ENCODE measurements at regions not wholly inside any gene's neighbourhood (a gene's known extent, or its start where the extent isn't known, plus 50 kb on each side); places are given as distances from the start of the nearest gene placed in this dataset.

DNA sequence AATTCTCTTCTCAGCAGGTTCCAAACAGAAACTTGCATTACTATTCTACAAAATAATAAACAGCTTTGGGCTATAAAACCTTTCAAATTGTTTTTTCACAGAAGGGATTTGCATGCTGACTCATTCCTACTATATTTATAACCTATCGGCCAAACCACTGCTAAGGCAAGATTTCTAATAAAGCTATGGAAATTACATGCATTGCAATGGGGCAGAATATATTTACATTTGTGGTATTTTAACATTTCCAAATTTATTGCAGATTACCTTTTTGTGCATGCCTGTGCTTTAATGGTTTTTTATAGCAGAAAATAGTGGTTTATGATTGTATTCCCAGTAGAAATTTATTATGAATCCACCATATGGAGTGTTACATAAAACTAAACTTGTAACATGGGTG is 69.0 kb upstream of the NPVF start:
- no peaks in the 10 kb centered on the region for H3K9me3 ChIP-seq
- no peak for TF ChIP-seq POLR2A (IDR thresholded peaks at IDR 0.05)
- TF ChIP-seq, protein P1, sequence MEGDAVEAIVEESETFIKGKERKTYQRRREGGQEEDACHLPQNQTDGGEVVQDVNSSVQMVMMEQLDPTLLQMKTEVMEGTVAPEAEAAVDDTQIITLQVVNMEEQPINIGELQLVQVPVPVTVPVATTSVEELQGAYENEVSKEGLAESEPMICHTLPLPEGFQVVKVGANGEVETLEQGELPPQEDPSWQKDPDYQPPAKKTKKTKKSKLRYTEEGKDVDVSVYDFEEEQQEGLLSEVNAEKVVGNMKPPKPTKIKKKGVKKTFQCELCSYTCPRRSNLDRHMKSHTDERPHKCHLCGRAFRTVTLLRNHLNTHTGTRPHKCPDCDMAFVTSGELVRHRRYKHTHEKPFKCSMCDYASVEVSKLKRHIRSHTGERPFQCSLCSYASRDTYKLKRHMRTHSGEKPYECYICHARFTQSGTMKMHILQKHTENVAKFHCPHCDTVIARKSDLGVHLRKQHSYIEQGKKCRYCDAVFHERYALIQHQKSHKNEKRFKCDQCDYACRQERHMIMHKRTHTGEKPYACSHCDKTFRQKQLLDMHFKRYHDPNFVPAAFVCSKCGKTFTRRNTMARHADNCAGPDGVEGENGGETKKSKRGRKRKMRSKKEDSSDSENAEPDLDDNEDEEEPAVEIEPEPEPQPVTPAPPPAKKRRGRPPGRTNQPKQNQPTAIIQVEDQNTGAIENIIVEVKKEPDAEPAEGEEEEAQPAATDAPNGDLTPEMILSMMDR (IDR thresholded peaks at IDR 0.05): no peak
- H3K36me3 ChIP-seq: no peaks in the 10 kb centered on the region
- no peaks in the 10 kb centered on the region for H3K27me3 ChIP-seq
- H3K27ac ChIP-seq: no peak overlapping the region
- H3K4me3 ChIP-seq: no peak overlapping the region
- no peaks in the 10 kb centered on the region for H3K4me1 ChIP-seq
- DNase-seq: no peak

DNA sequence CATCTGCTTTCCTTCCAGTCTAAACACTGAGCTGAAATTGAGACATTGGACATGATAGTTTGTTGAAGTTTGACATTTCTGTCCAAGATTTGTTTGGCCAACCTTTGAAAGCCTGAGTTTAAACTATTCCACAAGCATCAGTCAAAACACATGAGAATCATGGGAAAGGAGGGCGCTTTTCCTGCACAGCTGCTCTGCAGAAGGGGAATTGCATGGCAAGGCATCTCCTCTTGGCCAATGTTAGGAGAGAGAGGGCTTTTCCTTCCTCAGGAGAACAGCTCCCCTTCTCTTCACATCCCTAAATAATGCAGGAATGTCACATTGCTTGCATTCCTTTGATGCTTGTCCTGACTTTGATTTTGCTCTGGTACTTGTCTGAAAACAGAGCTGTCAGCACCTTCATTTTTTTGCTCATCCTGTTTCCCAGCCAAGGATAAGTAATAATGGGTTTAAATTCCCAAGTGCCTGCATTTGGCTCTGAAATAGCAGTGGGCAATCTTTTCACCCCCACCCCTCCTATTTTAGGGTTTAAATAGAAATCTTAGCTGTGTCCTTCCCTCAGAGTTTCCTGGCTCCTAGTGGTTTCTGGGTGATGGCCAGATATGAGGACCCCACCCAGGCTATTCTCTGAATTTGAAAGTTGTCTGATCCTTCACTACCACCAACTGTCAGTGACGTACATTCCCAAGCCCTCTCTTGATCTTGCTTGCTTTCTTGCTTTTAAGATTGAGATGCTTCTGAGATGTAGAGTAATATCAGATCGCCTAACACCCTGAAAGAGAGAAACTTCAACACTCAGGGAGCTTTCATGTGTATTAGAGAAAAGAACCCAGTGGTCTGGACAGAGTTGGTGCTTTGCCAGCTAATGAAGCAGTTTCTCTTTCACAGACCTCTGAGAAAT is 75.2 kb upstream of the NPVF start:
- Histone ChIP-seq H3K27ac (peak overlapping the region in 1 of 4 donors; percentile 47), H3K36me3 (no peaks in the 10 kb centered on the region), H3K27me3 (no peaks in the 10 kb centered on the region), H3K4me3 (no peak overlapping the region), H3K9me3 (no peaks in the 10 kb centered on the region), H3K4me1 (no peaks in the 10 kb centered on the region)
- DNase-seq: no peak
- TF ChIP-seq POLR2A (IDR thresholded peaks at IDR 0.05): no peak
- TF ChIP-seq, protein P1 (IDR thresholded peaks at IDR 0.05): no peak

DNA sequence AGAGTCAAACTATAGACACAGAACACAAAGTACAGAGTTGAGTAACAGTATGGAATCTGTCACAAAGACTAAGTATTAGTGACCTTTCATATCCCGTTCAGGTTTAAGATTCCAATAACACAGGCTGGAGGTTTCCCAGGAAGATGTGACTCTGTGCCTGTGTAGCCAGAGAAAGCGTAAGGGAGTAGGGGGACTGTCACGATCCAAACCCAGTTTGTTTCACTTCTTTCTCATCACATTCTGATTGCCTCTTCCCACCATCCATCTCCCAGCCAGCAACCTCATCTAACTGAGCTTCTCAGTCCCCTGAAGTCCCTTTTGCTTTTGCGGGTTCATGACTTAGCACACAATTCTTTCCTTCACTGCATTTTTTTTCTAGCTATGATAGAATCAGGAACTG is 76.4 kb upstream of the NPVF start:
- Histone ChIP-seq H3K27me3 (no peaks in the 10 kb centered on the region), H3K4me1 (peaks cover 0 to 10% (median 0%) of the 10 kb centered on the region in 4 donors), H3K27ac (no peak overlapping the region), H3K4me3 (no peak overlapping the region), H3K36me3 (no peaks in the 10 kb centered on the region), H3K9me3 (no peaks in the 10 kb centered on the region)
- TF ChIP-seq POLR2A (IDR thresholded peaks at IDR 0.05): no peak
- TF ChIP-seq, protein P1 (IDR thresholded peaks at IDR 0.05): no peak
- DNase-seq: no peak

DNA sequence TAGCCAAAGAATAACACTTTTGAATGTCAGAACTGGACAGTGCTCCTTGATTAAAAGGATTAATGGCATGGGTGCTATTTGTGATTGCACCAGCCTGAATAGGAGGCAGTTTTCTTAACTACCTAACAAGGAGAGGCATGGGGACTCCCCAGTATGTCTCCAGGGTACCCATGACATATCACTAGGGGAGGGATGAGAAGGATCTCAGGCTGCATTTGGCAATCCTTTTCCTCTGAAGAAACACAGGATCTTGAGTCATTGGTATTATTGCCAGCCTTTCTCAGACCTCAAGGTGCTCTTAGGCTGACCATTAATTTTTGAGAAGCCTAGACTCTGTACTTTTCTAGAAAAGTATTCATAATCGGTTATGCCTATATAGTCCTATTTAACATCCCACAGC is 77.5 kb upstream of the NPVF start:
- DNase-seq: no peak
- Histone ChIP-seq H3K4me1 (peaks cover 0 to 10% (median 0%) of the 10 kb centered on the region in 4 donors), H3K27me3 (no peaks in the 10 kb centered on the region), H3K4me3 (no peak overlapping the region), H3K9me3 (no peaks in the 10 kb centered on the region), H3K27ac (no peak overlapping the region), H3K36me3 (no peaks in the 10 kb centered on the region)
- TF ChIP-seq, protein P1 (IDR thresholded peaks at IDR 0.05): no peak
- TF ChIP-seq POLR2A (IDR thresholded peaks at IDR 0.05): no peak

DNA sequence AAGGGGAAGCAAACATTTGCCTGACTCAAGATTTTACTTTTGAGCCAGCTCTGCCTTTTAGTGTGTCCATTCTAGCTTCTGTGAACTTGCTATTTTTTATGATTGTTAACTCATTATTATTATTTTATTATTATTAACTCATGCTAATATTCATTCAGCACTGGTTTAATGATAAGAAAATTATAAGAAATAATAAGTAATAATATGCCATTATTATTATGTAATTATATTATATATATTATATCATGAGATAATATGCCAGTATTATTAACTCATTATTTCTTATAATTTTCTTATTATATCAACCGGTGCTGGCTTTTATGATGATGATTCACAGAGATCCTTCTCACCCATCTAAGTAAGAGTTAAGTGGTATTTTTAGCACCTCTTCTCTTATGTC is 79.3 kb upstream of the NPVF start:
- Histone ChIP-seq H3K4me1 (peaks cover 0 to 10% (median 0%) of the 10 kb centered on the region in 4 donors), H3K27ac (no peak overlapping the region), H3K9me3 (no peaks in the 10 kb centered on the region), H3K4me3 (no peak overlapping the region), H3K36me3 (no peaks in the 10 kb centered on the region), H3K27me3 (no peaks in the 10 kb centered on the region)
- no peak for DNase-seq
- TF ChIP-seq, protein P1 (IDR thresholded peaks at IDR 0.05): no peak
- TF ChIP-seq POLR2A (IDR thresholded peaks at IDR 0.05): no peak

Measured in Peyer's patch (tissue), 4 donors.